CD14-positive monocyte (primary cell): ENCODE measurements at regions not wholly inside any gene's neighbourhood (a gene's known extent, or its start where the extent isn't known, plus 50 kb on each side); places are given as distances from the start of the nearest gene placed in this dataset.

Experiments used
- DNase-seq, 3 donors: peaks; one replicate each; pipeline ENCODE4 v3.0.0-alpha.2; 2011 to 2022
- H2AFZ ChIP-seq: 2 replicates; pipeline ENCODE4 v1.6.0; 2012; ENCODE audit warnings: mild to moderate bottlenecking, low read depth, low read length, inconsistent platforms; ENCODE audit not compliant: insufficient read depth, poor library complexity, severe bottlenecking
- H3K27ac ChIP-seq, 2 donors: 1 replicate in 1 of 2; 2 replicates in 1 of 2; pipeline ENCODE4 v1.5.1; 2012 to 2013; ENCODE audit warnings: low read length in 2 of 2, control low read depth in 1 of 2, inconsistent platforms in 1 of 2, low read depth in 1 of 2, mild to moderate bottlenecking in 1 of 2
- H3K27me3 ChIP-seq, 2 donors: one replicate each; pipeline versions ENCODE4 v1.6.0 to v1.6.1; 2011 to 2013; ENCODE audit warnings: low read length in 2 of 2; ENCODE audit not compliant: control insufficient read depth in 2 of 2, insufficient read depth in 2 of 2
- H3K36me3 ChIP-seq, 2 donors: replicated peaks in 1 of 2; 1 replicate in 1 of 2; 2 replicates in 1 of 2; pipeline versions ENCODE4 v1.5.1 to v1.6.1; 2012 to 2013; ENCODE audit warnings: low read length in 2 of 2, control low read depth in 1 of 2, inconsistent platforms in 1 of 2, mild to moderate bottlenecking in 1 of 2; ENCODE audit not compliant: insufficient read depth in 2 of 2, control insufficient read depth in 1 of 2
- H3K4me1 ChIP-seq, 2 donors: 1 replicate in 1 of 2; 2 replicates in 1 of 2; pipeline versions ENCODE4 v1.5.1 to v1.6.1; 2012 to 2013; ENCODE audit warnings: low read length in 2 of 2, control low read depth in 1 of 2, inconsistent platforms in 1 of 2, mild to moderate bottlenecking in 1 of 2, moderate library complexity in 1 of 2; ENCODE audit not compliant: insufficient read depth in 2 of 2, control insufficient read depth in 1 of 2
- H3K4me2 ChIP-seq: replicated peaks from 2 replicates; pipeline ENCODE3; 2012; ENCODE audit warnings: low read length, moderate library complexity, mild to moderate bottlenecking; ENCODE audit not compliant: poor library complexity, severe bottlenecking; ENCODE audit errors: extremely low read depth
- H3K4me3 ChIP-seq, 3 experiments: fragments of 200-600 bp in 1 of 3; sonication (generic) in 1 of 3; replicated peaks in 1 of 3; 1 replicate in 2 of 3; 2 replicates in 1 of 3; pipeline ENCODE4 v1.5.1; 2011 to 2013; ENCODE audit warnings: low read length in 3 of 3, mild to moderate bottlenecking in 3 of 3, control low read depth in 2 of 3, low read depth in 2 of 3, inconsistent platforms in 1 of 3, moderate library complexity in 1 of 3
- H3K79me2 ChIP-seq: 2 replicates; pipeline ENCODE4 v1.6.0; 2012; ENCODE audit warnings: mild to moderate bottlenecking, control low read depth, inconsistent platforms, low read length, moderate library complexity; ENCODE audit not compliant: insufficient read depth
- H3K9ac ChIP-seq: 2 replicates; pipeline ENCODE4 v1.6.0; 2017; ENCODE audit warnings: low read length, mild to moderate bottlenecking; ENCODE audit not compliant: insufficient read depth, poor library complexity, severe bottlenecking
- H3K9me3 ChIP-seq, 2 donors: replicated peaks in 1 of 2; 1 replicate in 1 of 2; 2 replicates in 1 of 2; pipeline versions ENCODE4 v1.5.1 to v1.6.1; 2012 to 2013; ENCODE audit warnings: low read length in 2 of 2, control low read depth in 1 of 2; ENCODE audit not compliant: control insufficient read depth in 1 of 2, insufficient read depth in 1 of 2
- H4K20me1 ChIP-seq: 2 replicates; pipeline ENCODE4 v1.6.0; 2012; ENCODE audit warnings: mild to moderate bottlenecking, low read length, control low read depth, moderate library complexity; ENCODE audit not compliant: insufficient read depth
- H3K27ac Mint-ChIP-seq, 7 donors: one replicate each; pipeline ENCODE4 v1.8.0; 2020; ENCODE audit warnings: mild to moderate bottlenecking in 7 of 7, mixed read lengths in 7 of 7, moderate library complexity in 6 of 7, inconsistent platforms in 2 of 7
- H3K27me3 Mint-ChIP-seq, 3 donors: one replicate each; pipeline ENCODE4 v1.8.0; 2021 to 2022; ENCODE audit warnings: low read depth in 3 of 3, mild to moderate bottlenecking in 3 of 3, mixed read lengths in 3 of 3, moderate library complexity in 3 of 3, inconsistent platforms in 1 of 3
- H3K36me3 Mint-ChIP-seq, 2 donors: one replicate each; pipeline ENCODE4 v1.8.0; 2020; ENCODE audit warnings: mixed read lengths in 2 of 2, inconsistent platforms in 1 of 2, mild to moderate bottlenecking in 1 of 2
- H3K4me1 Mint-ChIP-seq: one replicate; pipeline ENCODE4 v1.8.0; 2020; ENCODE audit warnings: mild to moderate bottlenecking, mixed read lengths
- H3K4me3 Mint-ChIP-seq, 2 donors: one replicate each; pipeline ENCODE4 v1.8.0; 2020; ENCODE audit warnings: mild to moderate bottlenecking in 2 of 2, mixed read lengths in 2 of 2, moderate library complexity in 1 of 2
- H3K9me3 Mint-ChIP-seq, 7 donors: one replicate each; pipeline ENCODE4 v1.8.0; 2020 to 2022; ENCODE audit warnings: mixed read lengths in 7 of 7, mild to moderate bottlenecking in 6 of 7, moderate library complexity in 6 of 7, inconsistent platforms in 2 of 7
- CTCF ChIP-seq: fragments of 200-600 bp; IDR thresholded peaks from one replicate; pipeline ENCODE4 v1.8.0; 2022; ENCODE audit warnings: antibody characterized with exemption, mild to moderate bottlenecking
- WGBS: methylation state at CpG from one replicate; pipeline ENCODE4 v1.1.5; 2013; ENCODE audit warnings: missing lambda C conversion rate; ENCODE audit not compliant: insufficient coverage; 5-methylcytosine and 5-hydroxymethylcytosine counted together
- intact Hi-C, 2 donors: fragments of 100-400 bp; cut with micrococcal nuclease; formaldehyde crosslinking; loops; one replicate each; pipeline versions ENCODE4 v1.15.0 to v1.15.1; 2023

DNA sequence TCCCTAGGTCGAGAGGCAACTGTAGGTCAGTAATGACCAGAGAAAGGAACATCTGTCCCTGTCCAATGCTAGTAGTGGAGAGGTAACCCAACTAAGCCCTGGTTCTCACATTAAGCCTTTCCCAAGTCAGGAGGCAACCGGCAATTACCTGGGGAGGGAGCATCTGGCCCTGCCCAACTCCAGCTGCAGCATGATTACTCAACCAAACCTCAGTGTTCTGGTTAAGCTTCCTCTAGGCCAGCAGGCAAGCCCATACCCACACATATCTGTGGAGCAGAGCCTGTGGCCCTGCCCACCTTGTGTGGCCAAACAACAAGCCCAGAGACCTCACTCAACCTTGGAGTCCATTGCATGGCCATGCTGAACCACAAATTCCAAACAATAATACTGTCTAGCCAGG, 220.8 kb upstream of the SLC24A2 start:
- Histone ChIP-seq H3K36me3 (no peaks in the 10 kb centered on the region), H3K27me3 (no peaks in the 10 kb centered on the region), H3K4me1 (no peaks in the 10 kb centered on the region), H3K79me2 (no peaks in the 10 kb centered on the region), H3K9me3 (peaks cover 0 to 8% of the 10 kb centered on the region in 2 donors), H2AFZ (no peak overlapping the region), H3K4me3 (no peak overlapping the region), H3K27ac (no peak overlapping the region), H4K20me1 (no peaks in the 10 kb centered on the region), H3K4me2 (no peak overlapping the region), H3K9ac (no peak overlapping the region)
- Mint-ChIP-seq H3K27ac (no peak overlapping the region), H3K36me3 (no peaks in the 10 kb centered on the region), H3K27me3 (no peaks in the 10 kb centered on the region), H3K9me3 (peaks cover 0 to 9% (median 3%) of the 10 kb centered on the region in 7 donors), H3K4me1 (no peaks in the 10 kb centered on the region), H3K4me3 (no peak overlapping the region)
- WGBS, result 67% methylated on average over 1 of the region's 2 CpGs
- no peak for DNase-seq
- no peak for TF ChIP-seq CTCF
- intact Hi-C loops, result no loop called here

DNA sequence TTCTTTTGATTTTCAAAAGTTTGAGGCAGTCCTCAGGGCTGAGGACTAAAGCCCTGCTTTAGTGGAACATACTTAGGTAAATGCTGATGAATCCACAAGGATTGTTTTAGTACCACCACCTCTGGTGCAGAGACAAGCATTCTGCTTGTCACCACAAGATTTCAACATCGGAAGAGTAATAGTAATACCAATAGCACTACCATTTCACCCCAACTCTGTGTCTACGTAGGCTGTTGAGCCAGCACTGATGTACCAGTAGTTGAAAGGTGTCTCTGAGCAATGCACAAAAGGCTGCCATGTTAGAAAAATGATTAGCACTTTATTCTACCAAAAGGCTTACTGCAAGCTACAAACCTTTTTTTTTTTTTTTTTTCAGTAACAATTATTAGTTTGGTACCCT, 213.2 kb upstream of the SLC24A2 start:
- Histone ChIP-seq H3K9me3 (peaks cover 0 to 3% of the 10 kb centered on the region in 2 donors), H4K20me1 (no peaks in the 10 kb centered on the region), H3K27ac (no peak overlapping the region), H3K4me2 (no peak overlapping the region), H2AFZ (no peak overlapping the region), H3K27me3 (no peaks in the 10 kb centered on the region), H3K4me3 (no peak overlapping the region), H3K36me3 (no peaks in the 10 kb centered on the region), H3K9ac (no peak overlapping the region), H3K4me1 (no peaks in the 10 kb centered on the region), H3K79me2 (no peaks in the 10 kb centered on the region)
- DNase-seq, result no peak
- H3K27ac Mint-ChIP-seq, result no peak overlapping the region
- H3K9me3 Mint-ChIP-seq, result peaks cover 0 to 9% (median 4%) of the 10 kb centered on the region in 7 donors
- no peaks in the 10 kb centered on the region for H3K27me3 Mint-ChIP-seq
- no peak overlapping the region for H3K4me3 Mint-ChIP-seq
- no peaks in the 10 kb centered on the region for H3K36me3 Mint-ChIP-seq
- H3K4me1 Mint-ChIP-seq, result no peaks in the 10 kb centered on the region
- no peak for TF ChIP-seq CTCF
- WGBS, result no CpG with 5 or more reads among the region's 2 CpGs
- intact Hi-C loops, result no loop called here
